GM18508 (cell line): ENCODE measurements at regions not wholly inside any gene's neighbourhood (a gene's known extent, or its start where the extent isn't known, plus 50 kb on each side); places are given as distances from the start of the nearest gene placed in this dataset.

ENCODE experiments used
- ATAC-seq: cut with Tn5 transposase; IDR thresholded peaks from one replicate; pipeline ENCODE4 v1.9.1; 2021; ENCODE audit warnings: moderate number of reproducible peaks; ENCODE audit not compliant: insufficient read depth, unreplicated experiment

- no peak for ATAC-seq
Measured at GRCh38 chr2:14257801-14258507, 374.6 kb upstream of the LRATD1 start.

GRCh38 chr2:14261771-14262170 is 370.7 kb upstream of the LRATD1 start:
- no peak for ATAC-seq

GRCh38 chr2:14263053-14263452 is 369.5 kb upstream of the LRATD1 start:
- ATAC-seq, result no peak

GRCh38 chr2:14270036-14270582 is 362.4 kb upstream of the LRATD1 start:
- no peak for ATAC-seq

GRCh38 chr2:14272396-14273075 is 360.0 kb upstream of the LRATD1 start:
- no peak for ATAC-seq

- no peak for ATAC-seq
Measured at GRCh38 chr2:14273650-14274049, 358.9 kb upstream of the LRATD1 start.

- ATAC-seq, result no peak
Measured at GRCh38 chr2:14284244-14284643, 348.3 kb upstream of the LRATD1 start.

GRCh38 chr2:14285812-14286211 is 346.7 kb upstream of the LRATD1 start:
- no peak for ATAC-seq

- ATAC-seq, result no peak
Measured at GRCh38 chr2:14288016-14288415, 344.5 kb upstream of the LRATD1 start.

- ATAC-seq, result no peak
Measured at GRCh38 chr2:14292964-14293363, 339.6 kb upstream of the LRATD1 start.

- no peak for ATAC-seq
Measured at GRCh38 chr2:14297340-14297739, 335.2 kb upstream of the LRATD1 start.

- ATAC-seq, result no peak
Measured at GRCh38 chr2:14297906-14298305, 334.6 kb upstream of the LRATD1 start.

- ATAC-seq, result no peak
Measured at GRCh38 chr2:14301331-14301730, 331.2 kb upstream of the LRATD1 start.

- peak; percentile 88 for ATAC-seq
Measured at GRCh38 chr2:14303366-14304115, 329.0 kb upstream of the LRATD1 start.

GRCh38 chr2:14304326-14304725 is 328.2 kb upstream of the LRATD1 start:
- ATAC-seq, result no peak

- ATAC-seq, result peak; percentile 51
Measured at GRCh38 chr2:14306268-14306861, 326.2 kb upstream of the LRATD1 start.

- no peak for ATAC-seq
Measured at GRCh38 chr2:14313341-14313740, 319.2 kb upstream of the LRATD1 start.

- ATAC-seq, result no peak
Measured at GRCh38 chr2:14316594-14316993, 315.9 kb upstream of the LRATD1 start.

- ATAC-seq, result no peak
Measured at GRCh38 chr2:14321357-14321756, 311.2 kb upstream of the LRATD1 start.

GRCh38 chr2:14322306-14322705 is 310.2 kb upstream of the LRATD1 start:
- ATAC-seq, result no peak

- ATAC-seq, result no peak
Measured at GRCh38 chr2:14324308-14324707, 308.2 kb upstream of the LRATD1 start.
